NCI-H345 treated with DMSO at 0.1 percent for 48 hours (cell line): ENCODE measurements at regions not wholly inside any gene's neighbourhood (a gene's known extent, or its start where the extent isn't known, plus 50 kb on each side); places are given as distances from the start of the nearest gene placed in this dataset.
"Not testable (repeated sequence)": the region's sequence is repeated elsewhere in the genome, so short reads cannot be mapped to it uniquely, and the experiment has no call there.

Experiments
- DNase-seq: peaks from one replicate; lab custom pipeline; 2025; ENCODE audit not compliant: unreplicated experiment; lab: John Stamatoyannopoulos, UW

DNA sequence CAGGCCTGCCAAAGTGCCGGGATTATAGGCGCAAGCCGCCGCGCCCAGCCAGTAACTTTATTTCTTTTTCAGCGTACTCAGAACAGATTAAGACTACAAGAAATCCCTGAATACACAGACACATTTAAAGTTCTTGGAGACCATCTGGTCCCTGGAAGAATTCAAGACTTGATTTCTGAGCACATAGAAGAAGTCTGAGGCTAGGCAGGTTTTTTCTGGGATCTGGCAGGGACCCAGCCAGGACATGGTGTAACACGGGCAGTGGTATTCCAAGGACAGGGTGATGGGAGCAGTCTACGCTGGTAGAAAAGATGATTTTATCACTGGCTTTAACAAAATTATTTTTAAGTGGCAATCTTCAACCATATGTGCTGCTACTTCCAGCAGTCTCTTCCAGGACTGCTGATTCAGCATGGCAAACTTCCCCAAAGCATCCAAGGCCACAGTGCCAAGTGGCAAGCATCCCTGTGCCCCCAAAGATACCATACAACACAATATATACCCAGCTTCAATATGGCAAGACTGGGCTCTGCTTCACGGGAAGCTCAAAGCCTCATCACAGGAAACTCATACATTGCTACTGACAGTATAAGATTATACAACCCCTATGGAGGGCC lies 105.2 kb upstream of the OR5AK2 start:
- no peak for DNase-seq

DNA sequence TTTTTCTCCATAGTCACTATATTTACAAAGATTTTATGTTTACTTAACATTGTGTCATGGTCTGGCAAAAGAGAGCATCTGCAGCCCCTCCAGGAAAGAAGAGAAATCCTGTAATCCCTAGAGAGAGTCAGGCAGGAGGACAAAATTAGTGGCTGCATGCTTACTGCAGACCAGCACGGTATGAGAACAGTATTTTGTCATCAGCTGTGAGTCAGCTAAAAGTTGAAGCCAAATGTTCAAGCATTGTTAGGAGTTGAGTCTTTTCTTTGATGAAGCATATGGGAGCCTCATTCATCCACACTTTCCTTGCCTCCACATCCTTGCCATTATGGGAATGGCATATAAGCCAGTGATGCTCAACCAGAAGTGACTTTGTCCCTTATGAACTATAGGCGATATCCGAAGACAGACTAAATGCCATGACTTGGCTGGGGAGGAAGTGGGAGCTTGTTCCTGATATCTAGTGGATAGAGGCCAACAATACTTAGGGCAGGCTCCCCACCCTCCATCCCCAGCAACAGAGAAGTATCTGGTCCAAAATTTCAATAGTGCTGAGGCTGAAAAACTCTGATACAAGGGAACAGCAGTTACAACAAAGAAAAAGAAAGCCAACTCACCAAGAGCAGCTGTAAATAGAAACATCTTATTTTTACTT lies 112.0 kb upstream of the OR5AK2 start:
- no peak for DNase-seq

DNA sequence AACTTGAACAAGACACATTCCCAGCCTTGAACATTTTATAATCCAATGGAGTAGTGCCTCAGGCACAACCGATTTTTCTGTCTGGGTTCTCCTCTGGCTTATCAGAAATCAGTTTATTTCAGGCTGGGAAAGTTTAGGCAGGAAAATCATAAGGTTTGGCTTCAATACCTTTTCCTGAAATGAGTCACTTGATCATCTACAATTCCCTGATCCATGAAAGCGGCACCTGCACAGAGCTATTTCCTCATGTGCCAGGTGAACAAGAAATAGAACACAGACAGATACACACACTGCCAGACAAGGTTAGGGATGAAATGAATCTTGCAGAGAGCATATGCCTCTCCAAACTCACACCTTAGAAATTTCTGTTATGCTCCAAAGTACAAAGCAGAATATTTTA lies 106.7 kb upstream of the OR9G4 start:
- no peak for DNase-seq

DNA sequence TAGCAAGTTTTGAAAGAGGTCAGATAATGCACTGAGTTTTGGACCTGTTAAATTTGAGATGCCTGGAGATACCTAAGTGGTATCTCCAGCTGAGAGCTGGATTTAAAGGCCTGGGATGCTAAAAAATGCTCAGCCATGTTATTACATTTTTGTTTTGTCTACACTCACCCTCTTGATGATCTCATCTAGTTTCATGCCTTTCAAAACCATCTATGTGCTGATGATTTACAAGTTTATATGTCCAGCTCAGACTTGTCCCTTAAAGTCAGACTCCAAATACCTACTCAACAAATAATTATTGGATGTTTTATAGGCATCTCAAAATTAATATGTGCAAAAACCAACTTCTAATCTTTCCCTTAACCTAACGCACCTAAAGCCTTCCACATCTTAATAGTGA lies 103.6 kb upstream of the OR9G4 start:
- no peak for DNase-seq

DNA sequence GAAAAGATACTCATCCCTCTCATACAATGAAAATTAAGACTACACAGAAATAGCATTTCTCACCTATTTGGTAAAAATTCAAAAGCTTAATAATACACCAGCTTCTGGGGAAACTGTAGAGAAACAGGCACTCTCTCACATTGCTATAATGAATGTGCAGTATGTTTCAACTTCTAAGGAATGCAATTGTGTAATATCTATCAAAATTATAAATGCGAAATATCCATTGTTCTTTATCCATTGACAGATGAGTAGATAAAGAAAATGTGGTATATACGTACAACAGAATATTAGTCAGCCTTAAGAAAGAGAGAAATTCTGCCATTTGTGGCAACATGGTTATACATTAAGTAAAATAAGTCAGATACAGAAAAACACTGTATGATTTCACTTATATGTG lies 101.4 kb upstream of the OR9G4 start:
- DNase-seq: no peak

DNA sequence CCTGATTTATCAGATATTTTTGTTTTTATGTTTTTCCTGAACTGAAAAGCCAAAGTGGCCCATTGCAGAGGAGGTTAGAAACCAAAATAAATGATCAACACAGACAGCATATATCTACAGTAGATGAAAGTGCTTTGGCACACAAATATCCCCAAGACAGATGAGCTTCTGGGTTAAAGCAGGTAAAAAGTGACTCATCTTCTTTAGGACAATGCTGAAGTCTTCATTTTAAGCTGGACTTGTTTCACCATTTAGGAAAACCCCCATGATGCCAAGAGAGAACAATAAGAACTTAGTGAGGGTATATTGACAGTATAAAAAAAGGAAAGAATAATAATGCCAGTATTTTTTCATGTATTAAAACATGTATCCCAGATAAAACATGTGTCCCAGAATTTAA lies 100.8 kb upstream of the OR9G4 start:
- no peak for DNase-seq

DNA sequence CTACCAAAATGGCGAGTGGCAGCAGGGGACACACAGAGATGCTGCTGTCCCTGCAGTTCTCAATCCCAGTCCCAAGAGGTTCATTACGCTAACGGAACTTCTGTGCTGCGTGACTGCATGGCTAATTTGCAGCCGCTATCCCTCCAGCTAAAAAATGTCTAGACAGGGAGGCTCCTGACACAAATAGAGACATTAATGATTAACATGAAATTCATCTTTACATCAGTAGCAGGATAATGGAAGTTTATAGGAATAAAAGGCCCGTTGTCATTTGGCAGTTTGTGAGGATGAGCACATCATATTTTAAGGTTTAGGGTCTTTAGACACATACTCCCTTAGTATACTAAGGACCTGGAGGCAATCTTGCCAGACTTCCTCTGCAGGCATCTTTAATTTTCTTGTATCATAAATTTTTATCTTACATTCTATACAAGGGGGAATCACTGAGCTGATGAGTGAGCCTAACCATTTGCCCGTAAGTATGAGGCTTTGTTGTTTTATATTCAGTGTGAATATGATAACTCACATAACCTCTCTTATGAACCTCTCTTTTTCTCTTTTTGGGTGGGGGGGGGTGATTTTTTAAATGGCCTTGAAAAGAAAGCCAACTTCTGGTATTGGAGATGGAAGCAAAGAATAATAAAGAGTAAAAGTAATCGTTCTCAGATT lies 99.8 kb upstream of the OR9G4 start:
- DNase-seq: no peak

DNA sequence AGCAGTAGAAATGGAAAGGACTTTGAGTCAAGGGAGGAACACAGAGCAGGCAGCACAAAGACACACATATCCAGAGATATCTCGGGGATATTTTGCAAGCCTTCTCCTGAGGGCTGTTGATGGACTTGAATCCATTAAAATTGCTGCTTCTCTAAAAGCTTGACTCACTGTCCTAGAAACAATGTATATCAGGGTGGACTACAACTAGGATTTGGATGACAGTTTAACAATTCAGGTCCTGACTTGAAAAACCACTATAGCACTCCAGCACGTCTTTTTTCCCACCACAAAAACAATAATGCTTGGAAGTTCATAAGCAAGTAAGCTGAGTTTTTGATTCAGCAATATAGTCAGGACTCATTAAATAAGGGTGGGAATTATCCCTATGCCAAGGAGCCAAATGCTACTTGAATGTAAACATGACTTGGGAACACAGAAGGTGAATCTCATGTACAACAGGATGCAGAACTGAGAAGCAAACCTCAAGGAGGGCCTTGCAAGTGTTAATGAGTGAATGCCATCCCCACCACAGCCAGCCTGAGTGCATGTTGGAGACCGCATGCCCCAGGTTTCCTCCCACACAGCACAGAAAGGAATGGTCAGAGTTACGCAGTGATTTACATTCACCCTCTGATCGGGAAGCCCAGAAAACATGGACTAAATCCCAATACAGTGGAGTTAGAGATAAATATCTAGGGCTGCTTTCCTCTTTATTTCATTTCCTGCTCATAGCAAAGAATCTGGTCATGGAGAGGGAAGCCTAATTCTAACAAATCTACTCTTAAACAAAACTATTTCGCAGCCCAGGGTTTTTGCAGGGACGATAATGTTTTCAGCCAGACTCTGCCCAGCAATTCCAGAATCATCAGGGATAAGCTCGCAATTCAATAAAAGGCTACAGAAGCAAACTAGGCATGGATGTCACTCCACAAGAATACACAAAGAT lies 98.4 kb upstream of the OR9G4 start:
- no peak for DNase-seq

DNA sequence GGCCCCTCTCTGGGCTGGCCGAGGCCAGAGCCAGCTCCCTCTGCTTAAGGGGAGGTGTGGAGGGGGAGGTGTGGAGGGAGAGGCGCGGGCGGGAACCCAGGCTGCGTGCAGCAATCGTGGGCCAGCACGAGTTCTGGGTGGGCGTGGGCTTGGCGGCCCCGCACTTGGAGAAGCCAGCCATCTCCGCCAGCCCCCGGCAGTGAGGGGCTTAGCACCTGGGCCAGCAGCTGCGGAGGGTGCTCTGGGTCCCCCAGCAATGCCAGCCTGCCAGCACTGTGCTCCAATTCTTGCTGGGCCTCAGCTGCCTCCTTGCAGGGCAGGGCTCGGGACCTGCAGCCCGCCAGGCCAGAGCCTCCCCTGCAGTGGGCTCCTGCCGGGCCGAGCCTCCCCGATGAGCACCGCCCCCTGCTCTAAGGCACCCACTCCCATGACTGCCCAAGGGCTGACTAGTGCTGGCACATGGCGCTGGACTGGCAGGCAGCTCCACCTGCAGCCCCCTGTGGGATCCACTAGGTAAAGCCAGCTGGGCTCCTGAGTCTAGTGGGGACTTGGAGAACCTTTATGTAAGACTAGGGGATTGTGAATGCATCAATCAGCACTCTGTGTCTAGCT lies 96.7 kb upstream of the OR9G4 start:
- no peak for DNase-seq

DNA sequence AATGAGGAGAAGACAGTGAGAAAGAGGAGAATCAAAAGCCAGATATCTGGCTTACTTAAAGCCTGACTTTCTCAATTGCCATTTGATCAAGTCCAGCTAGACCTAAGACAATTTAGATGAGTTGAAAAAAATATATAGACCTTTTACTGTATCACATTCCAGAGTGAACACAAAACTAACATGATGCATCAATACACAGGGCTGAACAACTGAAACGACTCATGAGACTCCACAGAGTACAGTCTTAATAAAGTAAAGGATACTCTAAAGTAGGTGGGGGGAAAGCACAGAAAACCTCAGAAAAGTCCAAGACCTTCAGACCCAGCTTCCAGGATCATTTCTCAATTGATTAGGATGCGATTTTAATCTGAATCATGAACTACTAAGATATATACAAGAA lies 95.3 kb upstream of the OR9G4 start:
- no peak for DNase-seq

DNA sequence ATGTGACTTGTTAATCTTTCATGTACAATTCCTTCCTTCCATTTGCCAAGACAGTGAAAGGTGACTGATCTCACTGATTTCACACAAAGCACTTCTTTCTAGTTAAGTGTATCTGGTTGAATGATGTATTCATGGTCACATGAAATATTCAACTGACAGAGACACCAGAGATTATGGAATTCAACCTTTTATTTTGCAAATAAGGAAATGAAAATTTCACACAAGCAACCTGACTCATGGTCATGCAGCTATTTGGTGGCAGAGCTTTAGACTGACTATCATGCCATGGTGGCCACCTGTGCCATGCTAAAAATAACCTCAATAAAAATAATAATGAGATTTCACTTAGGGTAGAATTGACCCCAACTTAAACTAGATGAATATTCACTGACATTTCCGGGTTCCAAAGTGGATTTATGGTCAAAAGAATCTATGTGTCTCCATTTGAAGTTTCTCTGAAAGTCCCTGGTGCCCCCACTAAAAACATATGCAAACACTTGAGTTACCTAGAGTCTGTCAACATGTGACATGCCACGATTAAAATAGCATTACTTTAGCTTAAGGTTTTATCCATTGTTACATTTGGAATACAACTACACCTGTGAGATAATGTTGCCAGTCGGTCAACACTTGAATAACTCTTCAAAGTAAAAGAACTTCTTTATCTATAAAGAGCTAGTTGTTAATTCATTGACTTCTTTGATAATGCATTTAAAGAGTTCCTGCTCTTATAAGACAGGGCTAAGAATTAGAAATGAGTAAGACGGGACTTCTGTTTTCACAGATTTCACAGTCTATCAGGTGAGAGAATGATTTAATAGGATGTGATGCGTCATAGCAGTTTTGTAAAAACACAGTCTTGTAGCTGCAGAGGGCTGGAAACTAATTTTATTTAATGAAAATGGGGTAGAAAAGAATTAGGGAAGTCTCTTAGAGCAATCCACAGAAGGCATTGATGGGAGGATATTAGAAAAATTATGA lies 94.6 kb upstream of the OR9G4 start:
- no peak for DNase-seq

DNA sequence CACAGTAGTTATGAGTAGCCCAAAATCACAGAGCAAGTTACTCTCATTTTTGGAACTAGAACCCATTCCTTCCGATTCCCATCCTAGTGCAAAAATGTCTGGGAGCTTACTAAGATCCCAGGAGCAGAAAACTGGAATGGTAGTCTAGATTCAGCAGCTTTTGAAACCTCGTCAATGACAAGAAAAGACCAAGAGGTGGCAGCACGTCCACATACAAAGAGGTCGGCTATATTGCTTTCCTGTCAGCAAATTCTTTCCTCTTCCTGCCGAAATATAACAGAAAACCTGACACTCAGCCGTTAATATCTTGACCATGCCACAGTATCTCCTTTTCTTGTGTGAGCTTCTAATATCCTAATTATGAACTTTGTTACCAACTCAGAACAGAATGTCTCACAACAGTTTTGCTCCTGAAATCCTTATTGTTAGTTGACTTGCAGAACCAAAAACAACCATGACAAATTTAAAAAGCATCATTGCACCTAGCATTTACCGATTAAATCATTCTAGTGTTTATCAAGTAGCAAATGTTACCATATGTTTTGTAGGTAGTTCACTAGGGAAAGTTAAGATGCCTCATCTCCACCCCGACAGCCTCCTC lies 92.8 kb upstream of the OR9G4 start:
- peak; percentile 2 for DNase-seq

DNA sequence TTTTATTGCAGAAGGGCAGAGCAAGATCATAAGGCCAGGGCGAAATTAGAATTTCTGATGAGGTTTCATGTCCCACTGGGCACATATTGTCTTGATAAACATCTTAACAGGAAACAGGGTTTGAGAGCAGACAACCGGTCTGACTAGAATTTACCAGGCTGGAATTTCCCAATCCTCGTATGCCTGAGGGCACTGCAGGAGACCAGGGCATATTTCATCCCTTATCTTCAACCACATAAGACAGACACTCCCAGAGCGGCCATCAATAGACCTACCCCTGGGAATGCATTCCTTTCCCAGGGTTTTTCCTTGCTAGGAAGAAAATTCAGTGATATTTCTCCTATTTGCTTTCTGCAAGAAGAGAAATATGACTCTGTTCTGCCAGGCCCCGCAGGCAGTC lies 78.9 kb upstream of the OR9G4 start:
- not testable (repeated sequence) for DNase-seq

DNA sequence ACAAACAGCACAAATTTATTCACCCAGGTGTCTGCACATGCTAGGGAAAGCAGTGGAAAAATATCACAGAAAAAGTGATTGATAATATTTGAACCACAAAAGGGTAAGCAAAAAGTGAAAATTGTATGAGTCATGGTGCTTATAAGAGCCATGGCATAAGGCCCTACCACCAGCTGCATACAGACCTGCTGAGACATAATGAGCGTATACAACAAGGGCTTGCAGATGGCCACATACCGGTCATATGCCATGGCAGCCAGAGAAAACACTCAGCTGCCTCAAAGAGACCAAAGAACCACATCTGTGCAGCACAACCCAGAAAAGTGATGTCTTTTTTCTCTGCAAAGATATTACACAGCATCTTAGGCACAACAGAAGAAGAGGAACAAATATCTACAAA lies 71.4 kb upstream of the OR9G4 start:
- no peak for DNase-seq

DNA sequence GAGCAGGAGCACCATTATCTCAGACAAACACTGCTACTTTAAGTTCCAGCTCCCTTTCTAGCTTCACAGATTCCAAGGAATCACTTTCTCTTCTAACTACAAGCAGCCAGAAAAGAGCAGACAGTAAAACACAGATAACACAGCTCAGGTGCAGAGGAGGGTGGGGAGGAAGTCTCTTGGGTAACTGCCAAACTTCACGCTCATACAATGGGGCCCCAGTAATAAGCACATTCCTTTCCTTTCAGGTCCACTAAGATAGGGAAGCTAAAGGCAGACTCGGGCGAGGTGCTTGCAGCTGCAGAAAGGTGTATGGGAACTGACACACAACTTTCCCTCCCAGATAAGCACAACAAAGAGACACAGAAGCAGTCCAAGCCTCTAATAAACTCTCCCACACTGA lies 69.2 kb upstream of the OR9G4 start:
- no peak for DNase-seq

DNA sequence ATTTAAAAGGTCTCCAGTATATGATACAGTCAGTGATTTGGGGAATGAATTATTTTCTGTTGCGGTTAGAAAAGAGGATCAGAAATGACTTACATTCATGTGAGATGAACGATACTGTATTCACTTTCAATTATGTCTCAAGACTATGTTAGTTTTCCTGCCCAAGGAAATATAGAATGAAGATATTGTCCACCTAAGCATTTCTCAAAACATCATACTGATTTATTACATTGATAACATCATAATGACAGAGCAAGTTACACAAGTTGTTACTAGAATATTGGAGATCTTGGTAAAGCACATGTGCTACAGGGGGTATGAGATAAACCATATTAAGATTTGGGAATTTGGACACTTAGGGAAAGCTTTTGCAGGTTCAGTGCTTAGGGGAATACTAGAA lies 67.8 kb upstream of the OR9G4 start:
- no peak for DNase-seq

DNA sequence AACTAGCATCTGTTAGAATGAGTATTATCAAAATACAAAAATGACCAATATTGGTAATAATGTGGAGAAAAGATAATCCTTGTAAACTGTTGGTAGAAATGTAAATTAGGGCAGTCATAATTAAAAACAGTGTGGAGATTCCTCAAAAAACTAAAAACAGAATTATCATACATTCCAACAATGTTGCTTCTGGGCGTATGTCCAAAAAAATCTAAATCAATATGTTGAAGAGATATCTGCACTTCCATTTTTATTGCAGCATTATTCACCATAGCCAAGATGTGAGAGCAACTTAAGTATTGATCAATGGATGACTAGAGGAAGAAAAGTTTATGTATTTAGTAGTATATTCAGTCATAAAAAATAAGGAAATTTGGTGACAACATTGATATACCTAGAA lies 59.8 kb upstream of the OR9G4 start:
- DNase-seq: no peak

DNA sequence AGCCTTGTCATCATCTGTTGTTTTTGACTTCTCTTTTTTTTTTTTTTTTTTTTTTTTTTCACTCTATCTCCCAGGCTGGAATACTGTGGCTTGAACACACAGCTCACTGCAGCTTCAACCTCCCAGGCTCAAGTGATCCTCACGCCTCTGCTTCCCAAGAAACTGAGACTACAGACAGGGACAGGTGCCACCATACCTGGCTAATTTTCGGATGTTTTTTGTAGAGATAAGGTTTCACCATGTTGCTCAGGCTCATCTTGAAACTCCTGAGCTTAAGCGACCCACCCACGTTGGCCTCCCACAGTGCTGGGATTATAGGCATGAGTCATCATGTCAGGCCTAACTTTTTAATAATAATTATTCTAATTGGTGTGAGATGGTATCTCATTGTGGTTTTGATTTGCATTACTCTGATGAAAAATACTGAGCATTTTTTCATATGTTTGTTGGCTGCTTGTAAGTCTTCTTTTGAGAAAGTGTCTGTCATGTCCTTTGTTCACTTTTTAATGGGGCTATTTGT lies 51.3 kb upstream of the OR9G4 start:
- no peak for DNase-seq
